ENCODE measurements at regions not wholly inside any gene's neighbourhood (a gene's known extent, or its start where the extent isn't known, plus 50 kb on each side); places are given as distances from the start of the nearest gene placed in this dataset.
"Not testable (repeated sequence)": the region's sequence is repeated elsewhere in the genome, so short reads cannot be mapped to it uniquely, and the experiment has no call there.

DNA sequence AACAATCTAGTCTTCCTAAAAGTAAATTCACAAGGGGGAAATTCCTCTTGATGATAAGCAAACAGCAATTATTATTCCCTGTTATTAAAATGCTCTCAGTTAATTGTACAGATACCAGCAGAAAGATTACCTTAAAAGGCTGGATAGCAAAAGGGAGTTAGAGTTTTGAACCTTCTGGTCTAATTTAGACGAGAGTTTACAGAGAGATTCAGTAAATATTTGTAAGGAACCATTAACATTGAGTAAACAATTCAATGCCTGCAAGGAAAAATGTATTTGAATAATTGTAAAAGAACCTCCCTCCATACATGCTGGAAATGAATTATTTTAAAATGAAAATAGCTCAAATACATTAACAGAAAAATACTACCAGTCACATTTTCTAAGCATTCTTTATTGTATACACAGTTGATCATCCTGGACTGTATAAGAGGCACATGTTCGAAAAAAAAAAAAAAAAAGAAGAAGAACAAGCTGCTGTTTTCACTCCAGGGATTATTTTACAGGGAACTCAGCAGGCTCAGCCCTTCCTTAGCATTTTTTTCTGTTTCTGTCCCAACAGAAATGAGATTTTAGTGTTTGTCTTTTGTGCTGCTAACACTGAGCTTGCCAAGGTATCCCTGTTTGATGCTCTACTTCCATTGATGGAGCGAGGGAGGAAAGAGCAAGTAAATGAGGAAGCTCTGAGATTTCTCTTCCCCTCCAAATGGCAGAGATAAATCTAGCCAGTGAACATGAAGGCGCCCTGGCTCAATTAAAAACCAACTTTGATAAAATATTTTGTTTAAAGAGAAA is 141.1 kb downstream of the ENC1 start:
- no peak for DNase-seq

DNA sequence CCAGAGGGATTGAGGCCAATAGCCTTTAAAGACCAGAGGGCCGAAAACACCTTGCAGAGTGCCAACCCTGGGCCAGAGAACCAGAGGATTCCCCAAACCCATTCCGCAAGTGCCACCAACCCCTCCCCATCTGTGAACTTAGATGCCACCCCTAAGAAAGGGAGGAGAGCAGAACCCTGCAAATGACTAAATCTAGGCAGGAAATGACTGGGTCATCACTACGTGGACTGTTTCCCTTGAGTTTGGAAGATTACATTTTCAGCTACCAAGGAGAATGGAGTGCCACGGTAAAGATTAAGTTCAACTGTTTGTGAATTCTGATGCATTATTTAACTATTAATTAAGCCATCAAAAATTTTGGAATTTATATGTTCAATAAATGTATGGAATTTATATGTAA is 142.8 kb downstream of the ENC1 start:
- DNase-seq = no peak

DNA sequence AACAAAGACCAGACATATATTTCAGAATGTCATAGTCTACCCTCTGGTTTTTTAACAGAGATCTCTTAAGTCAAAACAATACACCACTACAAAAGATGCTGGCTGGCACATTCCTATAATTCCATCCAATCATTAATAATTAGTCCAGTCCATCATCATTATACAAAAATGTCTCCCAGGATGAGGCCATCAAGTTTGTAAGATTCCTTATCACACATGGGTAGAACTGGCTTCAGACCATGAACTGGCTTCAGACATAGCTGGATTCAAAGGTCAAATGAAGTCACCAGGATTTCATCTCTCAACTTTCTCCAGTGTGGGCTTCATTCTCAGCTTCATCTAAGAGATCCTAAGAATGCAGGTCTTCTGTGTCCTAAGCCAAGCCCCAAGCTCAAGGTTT is 147.1 kb downstream of the ENC1 start:
- DNase-seq = no peak

DNA sequence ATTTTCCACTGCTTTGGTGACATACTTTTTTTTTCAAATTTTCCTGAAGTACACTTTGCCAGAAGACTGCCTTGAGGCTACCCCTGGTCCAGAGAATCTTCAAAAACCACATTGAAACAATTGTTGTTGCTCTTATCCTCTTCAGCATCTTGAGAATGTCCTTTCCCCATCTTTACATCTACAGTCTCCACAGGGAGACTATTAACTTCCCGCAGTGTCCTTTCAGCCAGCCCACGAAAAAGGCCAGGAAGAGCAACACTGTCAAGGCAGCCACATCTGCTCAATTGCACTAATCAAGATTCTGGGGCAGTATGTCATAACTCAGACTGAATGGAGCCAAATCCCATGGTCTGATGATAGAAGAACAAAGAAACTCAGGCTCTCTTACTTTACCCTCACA is 148.3 kb downstream of the ENC1 start:
- no peak for DNase-seq

DNA sequence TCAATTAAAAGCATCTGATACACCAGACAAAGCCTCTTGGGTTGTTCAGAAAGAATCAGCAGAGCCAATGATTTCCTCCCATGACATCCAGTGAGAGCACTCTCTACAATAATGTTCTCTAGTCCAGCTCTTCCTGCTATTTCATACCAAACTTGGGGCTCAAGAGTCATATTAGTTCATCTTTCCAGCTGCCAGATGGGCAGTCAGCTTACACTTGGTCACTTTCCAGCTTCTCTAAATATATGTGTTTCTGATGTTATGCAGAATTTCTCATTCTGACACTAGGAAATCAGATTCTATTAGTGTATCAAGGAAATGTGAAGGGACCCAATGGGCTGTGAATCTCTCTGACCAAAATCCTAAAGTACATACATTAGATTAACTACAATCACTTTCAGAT is 148.9 kb downstream of the ENC1 start:
- no peak for DNase-seq

DNA sequence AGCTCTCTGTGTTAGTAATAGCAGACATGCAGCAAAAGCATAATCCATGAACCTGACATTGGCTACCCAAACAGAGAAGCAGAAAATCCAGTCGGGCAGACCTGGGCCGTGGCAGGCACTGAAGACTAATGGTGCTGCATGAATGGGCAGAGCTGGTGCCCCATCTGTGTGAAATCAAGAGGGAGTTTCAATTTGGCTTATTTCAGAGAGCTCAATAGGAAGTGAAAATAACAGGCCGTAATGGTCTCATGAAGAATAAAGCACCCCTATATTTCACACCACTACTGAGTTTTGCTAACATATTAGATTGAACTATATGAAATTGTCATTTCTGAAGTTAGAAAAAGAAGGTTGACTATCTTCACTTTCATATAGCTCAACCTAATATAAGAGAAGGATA is 149.7 kb downstream of the ENC1 start:
- DNase-seq = no peak

DNA sequence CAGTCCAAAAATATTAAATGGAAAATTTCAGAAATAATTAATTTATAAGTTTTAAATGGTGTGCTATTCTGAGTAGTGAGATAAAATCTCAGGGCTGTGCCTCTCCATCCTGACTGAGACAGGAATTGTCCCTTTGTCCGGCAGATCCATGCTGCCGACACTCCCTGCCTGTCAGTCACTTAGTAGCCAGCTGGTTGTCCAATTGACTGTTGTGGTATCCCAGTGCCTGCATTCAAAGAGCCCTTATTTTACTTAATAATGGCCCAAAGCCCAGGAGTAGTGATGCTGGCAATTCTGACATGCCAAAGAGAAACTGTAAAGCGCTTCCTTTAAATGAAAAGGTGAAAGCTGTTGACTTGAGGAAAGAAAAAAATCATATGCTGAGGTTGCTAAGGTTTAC is 157.5 kb downstream of the ENC1 start:
- DNase-seq = no peak

DNA sequence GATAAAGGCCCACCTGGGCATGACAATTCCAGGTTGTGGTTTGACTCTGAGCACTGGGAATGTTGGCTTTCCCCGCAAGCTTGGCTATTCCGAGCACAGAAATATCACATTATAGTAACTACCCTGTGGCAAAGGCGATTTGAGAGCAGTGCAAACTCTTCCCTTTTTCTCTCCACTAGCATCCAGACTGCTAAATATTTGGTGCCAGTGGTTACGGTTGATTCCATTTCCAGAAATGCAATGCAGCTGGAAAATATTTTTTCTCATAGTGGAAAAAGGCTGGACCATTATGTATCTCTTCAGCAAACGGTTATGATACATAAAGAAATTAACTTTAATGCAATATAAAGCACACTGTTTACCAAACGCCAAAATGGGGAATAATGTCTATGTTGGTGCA is 158.0 kb downstream of the ENC1 start:
- no peak for DNase-seq

DNA sequence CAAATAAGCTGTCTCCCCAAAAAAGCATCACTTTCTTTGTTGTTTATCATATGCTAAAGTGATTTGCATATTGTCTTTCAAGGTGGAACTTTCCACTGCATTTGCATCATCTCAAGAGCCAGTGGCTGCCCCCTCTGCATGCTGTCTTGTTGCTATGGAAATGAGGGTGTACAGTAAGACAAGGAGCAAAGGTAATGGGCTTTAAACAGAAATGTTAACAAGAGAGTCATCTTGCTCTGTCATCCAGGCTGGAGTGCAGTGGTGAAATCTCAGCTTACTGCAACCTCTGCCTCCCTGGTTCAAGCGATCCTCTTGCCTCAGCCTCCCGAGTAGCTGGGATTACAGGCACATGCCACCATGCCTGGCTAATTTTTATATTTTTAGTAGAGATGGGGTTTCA is 159.2 kb downstream of the ENC1 start:
- DNase-seq = not testable (repeated sequence)

DNA sequence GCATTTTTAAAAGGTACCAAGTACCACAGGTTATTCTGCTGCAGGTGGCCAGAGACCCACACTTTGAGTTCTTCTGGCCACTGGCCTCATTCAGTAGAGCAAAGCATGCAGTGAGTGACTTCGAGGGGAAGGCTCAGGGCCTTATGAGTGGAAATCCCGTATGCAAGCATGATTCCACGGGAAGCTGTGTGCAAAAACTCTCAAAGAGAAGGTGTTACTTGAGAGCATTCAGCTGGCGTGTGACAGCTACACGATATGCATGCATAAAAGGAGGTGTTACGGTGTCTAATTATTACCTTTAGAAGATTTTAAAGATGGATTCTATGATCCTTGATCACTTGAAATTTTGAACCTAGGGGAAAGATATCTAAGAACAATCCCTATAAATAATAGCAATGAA is 160.3 kb downstream of the ENC1 start:
- no peak for DNase-seq

DNA sequence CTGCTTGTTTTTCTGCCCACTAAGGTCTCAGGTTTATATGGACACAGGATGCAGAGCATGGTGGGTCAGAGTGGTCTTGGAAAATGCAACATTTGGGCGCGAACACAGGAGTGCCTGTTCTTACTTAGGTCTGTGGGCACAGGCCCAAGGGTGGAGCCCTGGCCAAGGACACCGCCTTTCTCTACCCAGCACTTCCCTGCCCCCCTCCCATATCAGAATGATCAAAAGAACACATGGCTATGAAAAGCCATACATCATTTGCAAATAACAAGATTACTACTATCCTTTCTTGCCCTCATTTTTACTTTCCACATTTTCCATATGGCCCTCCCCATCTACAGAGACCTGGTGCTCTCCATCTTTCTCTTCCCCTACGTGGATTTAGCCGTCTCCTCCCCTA is 162.2 kb downstream of the ENC1 start:
- DNase-seq = no peak

DNA sequence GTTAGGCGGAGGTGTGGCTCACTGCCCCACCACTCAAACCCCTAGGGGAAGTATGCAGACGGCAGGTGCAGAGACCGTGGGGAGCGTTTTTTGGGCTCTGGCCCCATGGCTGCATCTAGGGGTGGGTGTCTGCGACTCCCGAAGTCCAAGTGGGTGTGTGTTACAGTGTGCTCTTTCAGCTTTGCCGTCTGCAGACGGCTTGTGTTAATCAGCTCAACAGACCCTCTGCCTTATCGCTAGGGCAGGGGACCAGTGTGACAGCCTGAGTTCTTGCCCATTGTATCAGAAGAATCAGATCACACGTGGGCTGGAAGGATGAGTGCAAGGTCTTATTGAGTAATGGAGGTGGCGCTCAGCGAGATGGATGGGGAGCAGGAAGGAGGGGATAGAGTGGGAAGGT is 162.8 kb downstream of the ENC1 start:
- DNase-seq = no peak

DNA sequence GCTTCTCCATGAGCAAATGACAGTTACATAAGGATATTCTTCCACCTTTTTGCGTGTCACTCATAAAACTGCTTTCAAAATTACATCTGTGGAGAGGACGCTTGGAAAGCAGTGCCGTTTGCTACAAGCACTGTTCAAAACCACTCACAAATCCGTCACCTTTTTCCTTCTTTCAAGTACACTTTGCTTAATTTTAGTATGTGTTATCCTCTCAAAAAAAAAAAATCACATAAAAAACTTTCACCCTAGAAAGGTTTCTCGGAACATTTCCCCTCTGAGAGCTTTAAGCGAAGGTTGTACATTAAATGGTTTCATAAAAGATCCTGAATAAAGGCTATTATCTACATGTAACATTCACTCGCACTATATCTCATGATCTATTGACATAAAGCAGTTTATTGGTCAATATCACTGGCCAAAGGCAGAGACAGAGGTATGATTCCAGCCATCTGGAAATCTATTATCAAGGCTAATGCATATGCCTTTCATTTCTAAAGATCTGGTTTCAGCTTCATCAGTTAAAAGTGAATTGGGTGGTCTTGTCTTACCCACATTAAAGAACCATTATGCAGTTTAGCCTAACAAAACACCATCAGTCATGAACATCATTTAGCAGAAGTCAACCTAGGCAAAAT is 163.6 kb downstream of the ENC1 start:
- no peak for DNase-seq

DNA sequence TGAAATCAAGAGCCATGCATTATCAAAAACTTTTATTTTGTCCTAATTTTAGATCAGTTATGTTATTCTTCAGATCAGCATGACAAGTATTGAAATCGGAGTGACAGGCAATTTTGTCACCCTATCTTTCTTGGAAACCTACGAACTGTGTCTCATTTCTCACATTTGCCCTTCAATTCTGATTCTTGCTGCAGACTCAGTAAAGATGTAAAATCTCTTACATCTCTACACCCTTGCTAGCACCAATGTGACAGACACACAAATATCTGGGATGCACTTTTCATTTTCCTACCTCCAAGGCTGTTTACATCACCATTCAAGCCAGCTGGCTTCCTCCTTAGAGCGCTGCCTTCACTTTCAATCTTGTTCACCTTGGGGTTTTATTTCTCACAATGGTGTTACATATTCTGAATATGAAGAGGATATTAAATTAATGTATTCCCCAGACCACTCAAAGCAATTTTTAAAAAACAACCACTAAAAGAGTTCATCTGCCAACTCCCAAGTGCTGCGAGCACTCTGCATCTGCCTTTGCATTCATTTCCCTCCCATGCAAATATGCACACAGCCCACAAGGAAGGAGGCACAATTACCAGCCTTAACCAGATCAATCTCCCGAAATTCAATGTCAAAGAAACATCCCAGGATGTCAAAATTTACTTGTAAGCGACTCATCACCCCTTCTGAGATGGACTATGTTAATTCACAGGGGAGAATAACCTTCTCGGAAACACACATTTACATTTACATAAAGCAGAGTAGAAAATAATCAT is 164.3 kb downstream of the ENC1 start:
- DNase-seq = peak; percentile 31

DNA sequence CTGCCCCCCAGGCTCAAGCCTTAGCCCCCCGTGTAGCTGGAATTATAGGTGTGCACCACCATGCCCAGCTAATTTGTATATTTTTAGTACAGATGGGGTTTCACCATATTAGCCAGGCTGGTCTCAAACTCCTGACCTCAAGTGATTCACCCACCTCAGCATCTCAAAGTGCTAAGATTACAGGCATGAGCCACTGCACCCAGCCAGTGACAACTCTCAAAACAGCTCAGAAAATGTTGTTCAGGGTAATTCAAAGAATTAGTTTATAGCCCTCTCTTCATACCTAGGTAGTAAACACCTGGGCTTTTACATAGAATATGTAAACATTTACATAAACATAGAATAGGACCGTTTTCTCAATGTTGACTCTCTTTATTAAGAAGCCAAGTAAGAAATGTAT is 168.7 kb downstream of the ENC1 start:
- no peak for DNase-seq

DNA sequence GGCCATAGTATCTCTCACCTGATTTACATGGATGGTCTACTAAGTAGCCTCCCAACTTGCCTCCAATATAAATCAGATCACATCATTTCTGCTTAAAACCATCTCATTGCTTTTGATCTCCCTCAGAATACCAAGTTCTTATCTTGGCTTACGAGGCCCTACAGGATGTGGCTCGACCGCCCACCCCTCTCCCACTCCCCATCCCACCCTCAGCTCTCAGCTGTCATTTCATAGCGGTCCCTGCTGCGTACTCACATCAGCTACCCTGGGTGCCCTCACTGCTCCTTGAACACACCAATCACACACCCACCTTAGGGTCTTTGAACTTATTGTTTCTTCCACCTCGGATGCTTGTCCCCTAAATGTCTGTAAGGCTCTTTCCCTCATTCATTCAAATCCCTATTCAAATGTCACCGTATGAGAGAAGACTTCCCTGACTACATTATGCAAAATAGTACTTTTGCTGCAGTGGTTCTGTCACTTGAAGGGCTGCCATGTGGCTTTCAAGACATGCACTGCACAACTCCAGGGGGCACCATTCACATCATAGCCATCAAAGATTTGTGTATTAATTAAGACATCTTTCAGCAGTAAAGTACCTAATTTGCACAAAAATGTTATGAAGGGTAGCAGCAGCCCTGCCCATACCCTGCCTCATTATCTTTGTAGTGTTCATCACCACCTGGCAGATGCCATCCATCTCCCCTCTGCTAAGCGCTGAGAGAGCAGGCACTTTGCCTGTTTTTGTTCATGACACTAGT is 171.1 kb downstream of the ENC1 start:
- DNase-seq = peak; percentile 53

DNA sequence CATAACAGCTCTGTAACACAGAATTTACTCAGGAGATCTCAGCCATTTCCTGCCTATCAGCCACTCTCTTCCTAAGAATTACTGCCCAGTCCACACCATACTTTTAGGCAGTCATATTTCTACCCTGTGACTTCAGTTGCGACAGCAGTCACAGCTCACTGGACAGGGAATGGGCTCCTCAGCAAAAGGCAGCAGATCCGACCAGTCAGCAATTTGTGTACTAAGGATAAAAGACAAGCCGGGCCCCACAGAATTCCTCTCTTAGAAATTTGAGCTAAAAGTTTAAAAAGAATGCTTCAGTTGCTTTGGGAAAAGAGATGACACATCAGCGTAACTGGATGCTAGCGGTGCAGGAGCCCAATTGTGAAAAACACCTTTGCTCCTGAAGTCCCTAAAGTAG is 172.1 kb downstream of the ENC1 start:
- no peak for DNase-seq

DNA sequence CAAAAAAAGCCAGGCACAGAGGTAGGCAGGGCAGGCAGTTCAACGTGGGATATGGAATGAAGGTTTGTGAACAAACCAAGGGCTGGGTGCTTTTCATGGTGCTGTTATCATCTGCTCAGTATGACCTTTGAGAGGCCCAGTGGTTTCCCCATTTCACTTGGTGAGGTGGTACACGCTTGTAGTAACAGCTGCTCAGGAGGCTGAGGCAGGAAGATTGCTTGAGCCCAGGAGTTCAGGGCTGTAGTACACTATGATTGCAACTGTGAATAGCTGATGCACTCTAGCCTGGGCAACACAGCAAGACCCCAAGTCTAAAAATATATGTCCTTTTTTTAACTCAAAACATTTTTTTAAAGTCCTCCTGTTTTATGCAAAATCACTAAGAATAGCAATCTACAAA is 174.8 kb downstream of the ENC1 start:
- DNase-seq = no peak

DNA sequence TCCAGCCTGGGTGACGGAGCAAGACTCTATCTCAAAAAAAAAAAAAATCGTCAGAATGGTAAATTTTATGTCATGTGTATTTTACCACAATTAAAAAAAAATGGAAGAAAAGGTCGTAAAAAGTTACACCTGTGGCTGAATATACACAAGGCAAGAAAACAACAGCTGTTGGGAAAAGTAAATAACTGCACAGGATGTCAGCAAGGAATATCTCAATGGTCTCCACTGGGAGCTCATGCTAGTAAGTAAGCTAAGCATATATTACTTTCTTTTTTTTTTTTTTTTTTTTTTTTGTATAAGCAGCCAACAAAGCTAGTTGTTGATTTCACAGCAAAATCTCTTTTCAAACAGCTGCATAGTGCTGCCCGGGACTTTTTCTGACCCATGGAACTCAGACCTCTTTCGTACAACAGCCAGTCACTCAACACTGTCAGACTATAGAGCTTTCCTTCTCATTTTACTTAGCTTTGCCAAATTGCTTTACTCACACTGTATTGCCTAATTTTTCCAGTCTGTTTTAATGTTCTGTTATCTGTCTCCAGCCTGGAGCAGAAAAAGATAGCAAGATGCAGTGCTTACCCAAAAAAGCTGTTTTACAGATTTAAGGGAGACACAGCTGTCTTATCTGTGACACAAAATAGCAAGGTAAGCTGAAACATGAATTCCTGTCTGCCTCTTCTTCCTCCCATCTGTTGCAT is 175.9 kb downstream of the ENC1 start:
- no peak for DNase-seq

DNA sequence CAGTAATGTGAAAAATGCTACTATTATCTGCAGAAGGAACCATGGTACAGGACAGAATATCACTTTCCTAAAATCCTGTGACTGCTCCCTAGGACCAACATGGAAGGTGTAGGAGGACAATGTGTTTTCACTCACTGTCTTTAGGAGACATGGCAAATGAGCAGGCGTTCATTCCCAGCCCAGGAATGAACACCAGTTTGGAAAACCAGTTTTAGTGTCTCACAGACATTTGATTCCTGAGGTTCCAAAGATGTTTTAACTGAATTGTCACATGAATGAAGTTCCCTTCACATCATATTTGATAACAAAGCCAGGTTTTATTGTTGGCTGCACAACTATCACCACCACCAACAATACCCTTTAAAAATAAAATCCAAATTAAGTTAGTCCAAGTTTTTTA is 178.2 kb downstream of the ENC1 start:
- DNase-seq = no peak

DNA sequence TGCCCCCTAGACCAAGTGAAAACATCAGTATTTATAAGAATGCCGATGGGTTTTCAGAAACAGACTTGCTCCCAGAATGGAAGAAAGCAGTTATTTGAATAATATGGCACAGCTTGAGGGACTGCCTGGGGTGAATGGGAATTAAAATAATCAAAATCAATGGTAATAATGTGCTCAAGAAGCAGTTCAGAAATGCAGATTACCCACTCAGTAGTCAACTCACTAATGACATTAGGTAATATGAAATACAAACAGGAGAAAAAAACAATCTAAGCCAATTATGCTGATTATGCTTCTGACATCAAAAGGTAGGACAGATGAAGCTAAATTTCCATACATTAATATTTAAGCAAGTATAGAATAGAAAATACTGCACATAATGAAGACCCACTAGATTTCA is 179.3 kb downstream of the ENC1 start:
- DNase-seq = no peak

DNA sequence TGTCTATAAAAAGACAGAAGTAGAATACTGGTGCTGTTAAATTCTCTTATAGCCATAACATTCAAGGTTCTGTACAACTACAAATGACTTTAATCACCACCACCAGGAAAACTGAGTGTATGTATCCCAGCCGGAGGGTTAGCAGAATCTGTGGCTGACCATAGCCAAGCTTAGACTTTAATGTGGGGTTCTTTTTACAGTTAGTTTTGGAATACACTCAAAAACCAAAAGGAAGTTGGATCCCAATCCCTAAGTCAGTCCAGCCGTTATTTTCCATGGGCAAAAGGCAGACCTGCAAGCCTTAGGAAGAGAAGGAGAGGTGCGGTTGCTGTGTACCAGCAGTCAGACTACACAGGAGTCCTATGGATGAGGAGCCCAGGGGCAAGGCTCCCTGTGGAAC is 179.8 kb downstream of the ENC1 start:
- DNase-seq = no peak

DNA sequence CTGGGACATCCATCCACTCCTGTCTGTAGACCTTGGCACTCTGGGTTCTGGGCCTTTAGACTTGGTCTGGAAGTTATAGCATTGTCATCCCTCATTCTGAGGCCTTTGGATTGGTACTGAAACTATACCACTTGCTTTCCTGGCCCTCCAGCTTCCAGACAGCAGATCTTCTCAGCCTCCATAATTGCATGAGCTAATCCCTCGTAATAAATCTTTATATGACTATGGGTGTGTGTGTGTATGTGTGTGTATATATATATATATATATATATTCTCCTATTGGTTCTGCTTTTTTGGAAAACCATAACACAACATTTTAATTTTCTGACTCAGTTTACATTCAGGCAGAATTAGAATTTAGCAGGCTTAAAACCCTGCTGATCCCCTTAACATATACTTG is 180.5 kb downstream of the ENC1 start:
- DNase-seq = no peak
